ENCODE measurements at regions not wholly inside any gene's neighbourhood (a gene's known extent, or its start where the extent isn't known, plus 50 kb on each side); places are given as distances from the start of the nearest gene placed in this dataset.
"Not testable (repeated sequence)": the region's sequence is repeated elsewhere in the genome, so short reads cannot be mapped to it uniquely, and the experiment has no call there.

GRCh38 chr5:122209601-122210000 lies 80.3 kb downstream of the ZNF474 start:
- DNase-seq (ENCODE audit: low spot score) = not testable (repeated sequence)

DNA sequence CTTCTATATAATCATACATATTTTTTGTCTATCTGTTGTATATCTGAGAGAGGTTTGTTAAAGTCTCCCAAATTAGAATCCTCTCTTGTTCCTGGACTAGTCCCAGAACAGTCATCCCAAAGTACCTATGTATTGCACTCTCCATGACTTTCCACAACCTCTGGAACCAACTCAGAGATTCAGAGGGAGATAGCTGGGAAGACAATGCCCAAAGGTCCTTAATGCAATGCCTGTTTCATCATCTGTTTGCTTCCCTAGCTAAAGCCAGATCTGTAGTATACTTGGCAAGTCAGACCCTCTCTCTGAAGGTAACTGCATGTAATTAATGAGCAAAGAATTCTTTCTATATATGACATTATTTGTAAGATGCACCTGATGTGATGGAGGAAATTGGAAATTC lies 89.4 kb downstream of the ZNF474 start:
- no peak for DNase-seq (ENCODE audit: low spot score)

GRCh38 chr5:122219436-122220166 lies 90.3 kb downstream of the ZNF474 start:
- DNase-seq (ENCODE audit: low spot score) = no peak

GRCh38 chr5:122220511-122220910 lies 91.2 kb downstream of the ZNF474 start:
- no peak for DNase-seq (ENCODE audit: low spot score)

DNA sequence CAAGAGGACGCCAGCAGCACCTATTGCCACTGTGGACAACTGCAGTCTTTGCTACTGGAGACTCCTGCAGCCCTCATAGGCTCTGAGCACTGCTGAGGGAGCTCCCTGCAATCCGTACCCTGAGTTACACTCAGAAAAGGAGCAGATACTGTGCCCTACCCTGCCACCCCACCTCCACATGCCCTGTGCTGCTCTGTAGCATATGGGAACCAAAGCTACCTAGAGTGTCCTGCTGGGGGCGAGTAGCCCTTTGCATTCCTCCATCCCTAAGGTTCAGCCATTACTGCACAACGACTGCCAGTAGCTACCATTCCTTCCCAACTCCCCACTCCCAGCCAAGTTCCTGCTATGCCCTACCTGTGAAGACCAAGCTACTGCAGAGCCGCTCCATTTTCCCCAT lies 90.2 kb upstream of the SNCAIP start:
- no peak for DNase-seq (ENCODE audit: low spot score)

- no peak for DNase-seq (ENCODE audit: low spot score)
Measured at GRCh38 chr5:122222580-122222979, 89.5 kb upstream of the SNCAIP start.

DNA sequence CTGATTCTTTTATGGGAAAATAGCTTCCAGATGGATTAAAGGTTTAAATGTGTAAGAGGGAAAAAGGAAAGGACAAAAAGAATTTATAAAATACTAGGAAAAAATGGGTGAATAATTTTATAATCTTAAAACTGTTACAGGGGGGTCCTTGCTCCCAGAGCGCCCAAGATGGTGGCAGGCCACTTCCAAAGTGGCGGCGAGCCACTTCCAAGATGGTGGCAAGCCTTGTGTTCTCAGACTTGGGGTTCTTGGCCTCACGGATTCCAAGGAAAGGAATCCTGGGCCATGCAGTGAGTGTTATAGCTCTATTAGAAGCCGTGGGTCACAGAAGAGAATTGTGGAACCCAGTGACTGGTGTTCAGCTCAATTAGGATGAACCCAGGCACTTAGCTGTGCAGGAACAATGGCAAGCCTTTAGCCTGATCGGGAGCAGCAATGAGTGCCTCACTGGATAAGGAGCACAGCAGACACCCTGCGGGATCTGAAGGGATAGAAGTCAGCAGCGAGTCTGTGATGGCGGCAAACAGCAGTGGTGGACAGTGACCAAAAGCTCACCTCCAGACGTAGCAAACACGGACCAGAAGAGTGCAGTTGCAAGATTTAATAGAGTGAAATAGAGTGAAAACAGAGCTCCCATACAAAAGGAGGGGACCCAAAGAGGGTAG lies 83.2 kb upstream of the SNCAIP start:
- DNase-seq (ENCODE audit: low spot score) = no peak

DNA sequence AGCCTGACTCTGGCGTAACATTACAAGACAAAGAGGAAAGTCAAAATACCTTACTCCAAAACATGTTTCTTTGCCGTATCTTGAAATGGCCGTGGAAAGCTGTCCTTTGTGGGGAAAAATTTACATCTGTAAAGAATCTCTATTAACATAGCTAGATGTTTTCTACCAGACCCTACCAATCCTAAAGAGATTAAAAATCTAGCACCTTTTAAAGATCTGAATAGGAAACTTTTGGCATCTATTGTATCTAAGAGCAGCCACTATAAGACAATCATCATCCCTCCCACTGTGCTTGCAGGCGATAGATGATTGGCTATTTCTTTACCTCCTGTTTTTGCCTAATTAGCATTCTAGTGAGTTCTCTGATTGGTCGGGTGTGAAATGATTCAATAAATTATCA lies 82.5 kb upstream of the SNCAIP start:
- DNase-seq (ENCODE audit: low spot score) = no peak

GRCh38 chr5:122236270-122237040 lies 75.6 kb upstream of the SNCAIP start:
- no peak for DNase-seq (ENCODE audit: low spot score)

GRCh38 chr5:122237906-122238305 lies 74.1 kb upstream of the SNCAIP start:
- DNase-seq (ENCODE audit: low spot score) = no peak

GRCh38 chr5:122252319-122252718 lies 59.7 kb upstream of the SNCAIP start:
- DNase-seq (ENCODE audit: low spot score) = peak; percentile 45

DNA sequence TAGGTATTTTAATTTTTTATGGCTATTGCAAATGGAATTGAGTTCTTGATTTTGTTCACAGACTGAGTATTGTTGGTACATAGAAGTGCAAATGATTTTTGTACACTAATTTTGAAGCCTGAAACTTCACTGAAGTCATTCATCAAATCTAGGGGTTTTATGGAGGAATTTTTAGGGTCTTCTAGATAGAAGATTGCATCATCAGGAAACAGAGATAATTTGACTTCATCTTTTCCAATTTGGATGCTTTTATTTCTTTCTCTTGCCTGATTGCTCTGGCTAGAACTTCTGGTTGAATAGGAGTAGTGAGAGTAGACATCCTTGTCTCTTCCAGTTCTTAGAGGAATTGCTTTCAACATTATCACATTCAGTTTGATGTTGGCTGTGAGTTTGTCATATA lies 58.2 kb upstream of the SNCAIP start:
- no peak for DNase-seq (ENCODE audit: low spot score)

- DNase-seq (ENCODE audit: low spot score) = no peak
Measured at GRCh38 chr5:122256388-122256787, 55.6 kb upstream of the SNCAIP start.

GRCh38 chr5:122257000-122257399 lies 55.0 kb upstream of the SNCAIP start:
- no peak for DNase-seq (ENCODE audit: low spot score)

DNA sequence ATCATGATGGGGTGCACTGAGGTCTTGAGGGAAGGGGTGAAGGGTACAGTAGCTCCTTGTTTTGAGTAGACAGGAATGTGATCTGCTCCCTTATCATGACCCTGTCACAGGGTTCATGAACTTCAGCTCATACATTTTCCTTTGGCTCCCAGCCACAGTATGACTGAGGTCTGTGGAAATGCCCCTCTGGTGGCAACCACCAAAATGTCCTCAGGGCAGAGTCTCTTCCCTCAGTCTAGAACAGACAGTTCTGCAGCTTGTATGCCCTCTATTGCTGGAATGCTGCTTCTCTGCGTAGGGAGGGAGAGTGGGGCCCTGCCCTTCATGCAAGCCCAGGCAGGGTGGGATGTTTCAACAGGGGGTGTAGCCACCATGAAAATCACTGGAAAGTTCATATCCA lies 53.8 kb upstream of the SNCAIP start:
- no peak for DNase-seq (ENCODE audit: low spot score)

DNA sequence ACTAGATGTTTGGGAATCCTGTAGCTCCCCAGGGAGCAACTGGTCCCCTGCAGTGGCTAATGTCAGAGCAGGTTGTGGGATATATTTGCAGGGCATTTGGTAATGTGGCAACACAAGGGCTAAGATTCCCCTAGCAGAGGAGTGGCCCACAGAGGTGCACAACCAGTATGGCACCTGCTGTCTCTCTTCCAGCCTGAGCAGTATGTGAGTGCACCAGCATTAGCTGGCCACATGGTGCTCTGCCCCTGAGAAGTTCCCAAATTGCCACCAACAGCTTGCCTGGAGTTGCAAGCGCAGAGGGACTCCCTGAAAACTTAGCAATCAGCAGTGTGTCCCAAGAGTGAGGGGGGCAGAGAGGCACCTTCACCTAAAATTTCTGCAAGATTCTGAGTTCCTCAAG lies 53.2 kb upstream of the SNCAIP start:
- no peak for DNase-seq (ENCODE audit: low spot score)

GRCh38 chr5:122259995-122260394 lies 52.0 kb upstream of the SNCAIP start:
- DNase-seq (ENCODE audit: low spot score) = no peak

DNA sequence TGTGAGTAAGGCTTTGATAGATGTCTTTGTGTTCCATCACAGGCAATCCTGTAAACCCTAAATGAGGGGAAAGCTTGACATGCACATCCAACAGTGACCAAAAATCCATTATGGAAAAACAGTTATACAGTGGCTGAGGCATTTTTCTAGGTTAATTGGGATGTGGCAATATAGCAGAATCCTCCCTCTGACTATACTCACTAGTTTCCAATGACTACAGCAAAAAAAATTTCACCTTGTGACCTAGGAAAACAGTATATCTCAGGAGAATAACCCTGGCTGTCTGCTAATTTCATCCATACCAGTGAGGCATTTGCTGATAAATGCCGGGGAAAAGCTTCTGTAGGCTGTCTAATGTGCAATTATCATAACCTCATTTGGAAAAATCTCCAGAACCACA lies 49.9 kb upstream of the SNCAIP start:
- no peak for DNase-seq (ENCODE audit: low spot score)

All from SW480 (cell line).